ENCODE measurements at regions not wholly inside any gene's neighbourhood (a gene's known extent, or its start where the extent isn't known, plus 50 kb on each side); places are given as distances from the start of the nearest gene placed in this dataset.
"Not testable (repeated sequence)": the region's sequence is repeated elsewhere in the genome, so short reads cannot be mapped to it uniquely, and the experiment has no call there.

DNA sequence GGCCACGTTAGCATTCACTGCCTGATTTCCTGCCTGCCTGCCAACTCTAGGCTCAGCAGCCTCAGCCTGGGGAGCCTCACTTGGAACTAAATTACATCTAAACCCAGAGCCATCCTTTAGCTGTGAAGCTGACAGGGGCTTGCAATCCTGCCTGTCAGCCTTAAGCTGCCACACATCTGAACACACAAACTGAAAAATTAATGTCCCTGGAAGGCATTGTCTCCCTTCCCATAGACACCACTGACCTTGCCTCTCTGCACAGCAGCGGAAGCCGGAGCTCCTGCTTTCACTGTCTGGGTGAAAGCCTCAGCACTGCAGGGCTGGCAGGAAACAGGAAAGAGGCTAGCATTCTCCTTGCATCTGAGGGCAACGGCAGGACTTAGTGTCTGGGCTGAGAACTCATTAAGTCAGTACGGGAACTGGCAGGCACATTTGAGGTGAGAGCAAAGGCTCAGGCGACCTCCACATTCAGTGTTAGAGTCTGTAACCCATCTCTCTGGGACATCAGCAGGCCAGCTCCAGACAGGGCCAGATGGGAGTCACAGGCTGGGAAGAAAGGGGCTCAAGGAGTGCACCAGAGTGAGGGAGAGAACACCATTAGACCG, 452.4 kb upstream of the C16orf82 start:
- TF ChIP-seq CTCF (IDR thresholded peaks at IDR 0.05; ENCODE audit: low read depth, low read length): no peak
- TF ChIP-seq POLR2A (IDR thresholded peaks at IDR 0.05; ENCODE audit: extremely low read depth, insufficient read length): no peak
- TF ChIP-seq, protein P1, sequence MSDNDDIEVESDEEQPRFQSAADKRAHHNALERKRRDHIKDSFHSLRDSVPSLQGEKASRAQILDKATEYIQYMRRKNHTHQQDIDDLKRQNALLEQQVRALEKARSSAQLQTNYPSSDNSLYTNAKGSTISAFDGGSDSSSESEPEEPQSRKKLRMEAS (IDR thresholded peaks at IDR 0.05; ENCODE audit: low read depth, low read length): no peak
- no peak for TF ChIP-seq MYC (IDR thresholded peaks at IDR 0.05; ENCODE audit: low read depth, low read length)
- H3K4me3 ChIP-seq (ENCODE audit: low read depth, low read length): no peak overlapping the region
- DNase-seq (ENCODE audit: low read depth): no peak

DNA sequence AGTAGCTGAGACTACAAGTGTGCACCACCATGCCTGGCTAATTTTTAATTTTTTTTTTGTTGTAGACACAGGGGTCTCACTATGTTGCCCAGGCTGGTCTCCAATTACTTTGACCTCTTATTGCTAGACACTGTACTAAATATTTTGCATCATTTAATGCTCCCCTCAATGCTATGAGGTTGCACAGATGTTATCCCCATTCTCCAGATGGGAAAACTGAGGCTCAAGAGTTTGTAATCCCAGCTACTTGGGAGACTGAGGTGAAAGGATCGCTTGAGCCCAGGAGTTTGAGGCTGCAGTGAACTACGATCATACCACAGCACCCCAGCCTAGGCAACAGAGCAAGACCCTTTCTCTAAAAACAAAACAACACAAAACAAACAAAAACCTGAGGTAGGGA, 443.3 kb upstream of the C16orf82 start:
- TF ChIP-seq POLR2A (IDR thresholded peaks at IDR 0.05; ENCODE audit: extremely low read depth, insufficient read length) (no peak), CTCF (IDR thresholded peaks at IDR 0.05; ENCODE audit: low read depth, low read length) (no peak), MYC (IDR thresholded peaks at IDR 0.05; ENCODE audit: low read depth, low read length) (no peak)
- TF ChIP-seq, protein P1 (IDR thresholded peaks at IDR 0.05; ENCODE audit: low read depth, low read length): no peak
- no peak overlapping the region for H3K4me3 ChIP-seq (ENCODE audit: low read depth, low read length)
- no peak for DNase-seq (ENCODE audit: low read depth)

DNA sequence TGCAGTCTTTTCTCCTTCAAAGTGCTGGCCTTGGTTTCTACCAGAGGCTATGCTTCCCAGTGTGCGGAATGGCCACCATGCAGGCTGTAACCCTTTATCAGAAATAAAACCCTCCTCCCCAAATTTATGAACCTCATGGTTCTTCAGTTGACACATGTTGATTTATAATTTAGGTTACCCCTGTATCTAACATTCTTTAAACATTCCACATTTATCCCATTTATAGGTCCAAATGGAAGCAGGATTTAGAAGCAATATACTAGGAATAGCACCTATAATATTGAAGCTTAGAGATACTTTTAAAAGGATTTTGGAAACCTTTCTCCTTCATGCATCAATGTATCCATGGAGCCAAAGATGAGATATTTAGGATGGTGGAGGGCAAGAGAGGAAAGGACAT, 438.8 kb upstream of the C16orf82 start:
- DNase-seq (ENCODE audit: low read depth): no peak
- H3K4me3 ChIP-seq (ENCODE audit: low read depth, low read length): no peak overlapping the region
- TF ChIP-seq MYC (IDR thresholded peaks at IDR 0.05; ENCODE audit: low read depth, low read length) (no peak), POLR2A (IDR thresholded peaks at IDR 0.05; ENCODE audit: extremely low read depth, insufficient read length) (no peak), CTCF (IDR thresholded peaks at IDR 0.05; ENCODE audit: low read depth, low read length) (no peak)
- TF ChIP-seq, protein P1 (IDR thresholded peaks at IDR 0.05; ENCODE audit: low read depth, low read length): no peak

DNA sequence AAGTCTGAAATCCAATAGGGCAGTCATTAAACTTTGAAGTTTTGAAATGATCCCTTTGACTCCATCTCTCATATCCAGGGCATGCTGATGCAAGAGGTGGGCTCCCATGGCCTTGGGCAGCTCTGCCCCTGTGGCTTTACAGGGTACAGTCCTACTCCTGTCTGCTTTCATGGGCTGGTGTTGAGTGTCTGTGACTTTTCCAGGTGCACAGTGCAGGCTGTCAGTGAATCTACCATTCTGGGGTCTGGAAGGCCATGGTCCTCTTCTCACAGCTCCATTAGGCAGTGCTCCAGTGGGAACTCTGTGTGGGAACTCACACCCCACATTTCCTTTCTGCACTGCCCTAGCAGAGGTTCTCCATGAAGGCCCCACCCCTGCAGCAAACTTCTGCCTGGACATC, 435.4 kb upstream of the C16orf82 start:
- DNase-seq (ENCODE audit: low read depth); H3K4me3 ChIP-seq (ENCODE audit: low read depth, low read length): not testable (repeated sequence)

- TF ChIP-seq, protein P1 (IDR thresholded peaks at IDR 0.05; ENCODE audit: low read depth, low read length): no peak
- TF ChIP-seq POLR2A (IDR thresholded peaks at IDR 0.05; ENCODE audit: extremely low read depth, insufficient read length) (no peak), CTCF (IDR thresholded peaks at IDR 0.05; ENCODE audit: low read depth, low read length) (no peak), MYC (IDR thresholded peaks at IDR 0.05; ENCODE audit: low read depth, low read length) (no peak)
- no peak for DNase-seq (ENCODE audit: low read depth)
- no peak overlapping the region for H3K4me3 ChIP-seq (ENCODE audit: low read depth, low read length)
Measured at GRCh38 chr16:26642047-26642664, 424.6 kb upstream of the C16orf82 start.

DNA sequence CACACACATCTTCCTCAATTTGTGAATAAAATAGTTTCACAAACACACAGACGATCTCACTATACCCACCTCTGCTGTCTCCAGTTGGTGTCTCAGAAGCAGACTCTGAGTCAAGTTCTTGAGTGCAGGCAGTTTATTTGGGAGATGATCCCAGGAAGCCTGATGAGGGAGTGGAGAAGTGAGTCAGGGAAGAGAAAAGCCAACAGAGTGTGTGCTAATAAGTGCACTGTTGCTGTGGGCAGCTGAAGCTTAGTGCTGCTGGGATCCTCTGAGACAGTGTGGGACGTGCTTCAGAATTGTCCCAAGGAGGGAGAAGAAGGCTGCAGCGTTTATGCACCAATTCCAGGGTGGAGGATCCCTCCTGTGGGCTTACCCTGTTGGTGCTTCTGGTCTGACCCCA, 423.2 kb upstream of the C16orf82 start:
- DNase-seq (ENCODE audit: low read depth): no peak
- TF ChIP-seq, protein P1 (IDR thresholded peaks at IDR 0.05; ENCODE audit: low read depth, low read length): no peak
- TF ChIP-seq MYC (IDR thresholded peaks at IDR 0.05; ENCODE audit: low read depth, low read length): no peak
- TF ChIP-seq POLR2A (IDR thresholded peaks at IDR 0.05; ENCODE audit: extremely low read depth, insufficient read length): no peak
- no peak for TF ChIP-seq CTCF (IDR thresholded peaks at IDR 0.05; ENCODE audit: low read depth, low read length)
- no peak overlapping the region for H3K4me3 ChIP-seq (ENCODE audit: low read depth, low read length)
